Femur (tissue), 1 donor: ENCODE measurements at regions not wholly inside any gene's neighbourhood (a gene's known extent, or its start where the extent isn't known, plus 50 kb on each side); places are given as distances from the start of the nearest gene placed in this dataset.
"Not testable (repeated sequence)": the region's sequence is repeated elsewhere in the genome, so short reads cannot be mapped to it uniquely, and the experiment has no call there.

Experiments used
- DNase-seq: peaks from one replicate; pipeline ENCODE4 v3.0.0-alpha.2; 2017

DNA sequence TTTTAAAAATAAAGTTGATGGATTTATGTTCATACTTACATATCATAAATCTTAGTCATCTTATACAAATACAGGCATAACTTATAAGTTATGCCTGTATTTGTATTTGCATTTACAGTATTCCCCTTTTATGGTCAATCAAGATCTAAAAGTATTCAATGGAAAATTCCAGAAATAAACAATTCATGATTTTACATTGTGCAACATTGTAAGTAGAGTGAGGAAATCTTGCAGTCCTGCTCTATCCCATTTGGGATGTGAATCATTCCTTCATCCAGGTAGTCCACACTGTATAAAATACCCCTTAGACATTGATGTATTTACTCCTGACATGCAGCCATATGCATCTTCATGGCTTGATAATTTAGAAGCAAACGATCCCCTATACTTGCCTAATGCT lies 795.3 kb downstream of the SLITRK1 start:
- DNase-seq = no peak

GRCh38 chr13:83086088-83086487 lies 796.2 kb downstream of the SLITRK1 start:
- DNase-seq = no peak

DNA sequence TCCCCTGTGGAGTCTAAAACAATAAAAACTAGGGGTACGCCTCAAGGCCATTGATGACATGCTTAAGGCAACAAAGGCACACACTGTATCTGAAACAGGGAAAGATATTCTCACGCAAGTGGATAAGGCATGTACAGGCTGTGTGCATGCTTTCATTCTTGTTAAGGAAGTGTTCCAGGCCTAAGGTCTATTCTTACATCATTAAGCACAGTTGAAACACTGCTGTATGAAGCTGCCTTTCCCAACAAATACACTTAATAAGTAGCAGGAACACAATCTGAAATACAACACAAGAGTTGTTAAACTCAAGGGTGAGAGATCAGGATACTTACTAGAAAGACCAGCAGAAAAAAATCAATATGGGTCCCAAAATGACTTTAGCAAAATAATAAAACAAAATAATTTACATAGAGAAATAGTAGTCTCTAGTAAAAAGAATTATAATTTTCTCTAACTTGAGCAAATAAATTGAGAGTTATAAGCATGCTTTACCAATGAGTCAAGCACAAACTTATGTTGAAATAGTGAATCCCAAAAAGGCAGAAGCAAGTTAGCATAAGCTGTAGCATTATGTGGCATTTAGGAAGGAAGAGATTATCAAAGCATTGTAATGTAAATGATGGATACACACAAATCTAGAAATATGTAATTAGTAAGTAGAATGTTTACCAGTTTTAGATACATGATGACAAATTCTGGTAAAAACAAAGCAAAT lies 796.9 kb downstream of the SLITRK1 start:
- DNase-seq = no peak

DNA sequence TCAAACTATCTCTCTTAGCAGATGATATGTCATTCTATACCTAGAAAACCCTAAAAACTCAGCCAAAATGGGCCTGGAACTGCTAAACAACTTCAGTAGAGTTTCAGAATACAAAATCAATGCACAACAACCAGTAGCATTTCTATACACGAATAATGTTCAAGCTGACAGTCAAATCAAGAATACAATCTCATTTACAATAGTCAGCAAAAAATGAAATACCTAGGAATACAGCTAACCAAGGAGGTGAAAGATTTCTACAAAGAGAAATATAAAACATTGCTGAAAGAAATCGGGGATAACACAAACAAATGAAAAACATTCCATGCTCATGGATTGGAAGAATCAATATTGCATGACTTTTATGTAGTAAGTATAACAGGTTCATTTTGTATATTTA lies 804.8 kb downstream of the SLITRK1 start:
- DNase-seq = no peak

DNA sequence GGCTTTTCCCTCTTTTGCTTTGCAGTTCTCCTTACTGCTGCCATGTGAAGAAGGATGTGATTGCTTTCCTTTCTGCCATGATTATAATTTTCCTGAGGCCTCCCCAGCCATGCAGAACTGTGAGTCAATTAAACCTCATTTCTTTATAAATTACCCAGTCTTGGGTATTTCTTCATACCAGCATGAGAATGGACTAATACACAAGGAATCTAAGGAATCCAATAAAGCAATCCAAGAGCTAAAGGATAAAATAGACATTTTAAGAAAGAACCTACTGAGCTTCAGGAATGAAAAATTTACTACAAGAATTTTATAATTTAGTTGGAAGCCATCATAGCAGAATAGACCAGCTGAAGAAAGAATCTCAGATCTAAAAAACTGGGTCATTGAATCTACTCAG lies 808.3 kb downstream of the SLITRK1 start:
- not testable (repeated sequence) for DNase-seq

DNA sequence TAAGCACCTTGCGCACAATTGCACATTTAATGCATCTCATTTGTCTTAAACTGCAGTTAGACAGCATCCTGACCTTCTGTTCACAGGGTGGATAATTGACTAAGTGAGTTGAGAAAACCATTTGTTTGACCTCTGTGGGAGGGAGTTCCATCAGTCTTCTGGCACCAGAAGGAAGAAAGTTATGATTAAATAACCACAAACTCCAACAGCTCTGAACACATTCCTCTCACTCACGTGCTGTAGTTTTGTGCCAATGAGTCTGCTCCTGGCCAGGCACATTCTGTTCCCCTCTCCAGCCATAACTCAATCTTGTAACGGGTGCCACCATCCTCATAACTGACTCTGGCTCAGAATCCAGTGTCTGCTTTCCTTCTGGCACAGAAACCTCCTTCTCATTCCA lies 817.2 kb downstream of the SLITRK1 start:
- peak; percentile 73 for DNase-seq

DNA sequence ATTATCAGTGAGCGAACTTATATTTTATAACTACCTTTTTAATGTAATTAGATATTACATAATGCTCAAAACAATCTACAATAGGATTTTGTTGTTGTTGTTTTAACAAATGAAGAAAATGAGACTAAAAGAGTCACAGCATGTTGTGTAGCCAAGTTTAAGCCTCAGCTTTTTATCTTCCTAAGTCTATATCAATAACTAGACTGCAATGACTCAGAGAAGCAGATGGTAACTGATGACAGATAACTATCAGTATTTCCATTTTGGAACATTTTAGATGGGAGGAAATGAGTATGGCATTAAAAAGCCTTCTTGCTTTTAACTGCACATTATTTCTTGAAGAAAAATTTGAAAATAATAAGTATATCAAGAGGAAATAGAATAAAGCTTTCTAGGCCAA lies 825.2 kb downstream of the SLITRK1 start:
- no peak for DNase-seq

DNA sequence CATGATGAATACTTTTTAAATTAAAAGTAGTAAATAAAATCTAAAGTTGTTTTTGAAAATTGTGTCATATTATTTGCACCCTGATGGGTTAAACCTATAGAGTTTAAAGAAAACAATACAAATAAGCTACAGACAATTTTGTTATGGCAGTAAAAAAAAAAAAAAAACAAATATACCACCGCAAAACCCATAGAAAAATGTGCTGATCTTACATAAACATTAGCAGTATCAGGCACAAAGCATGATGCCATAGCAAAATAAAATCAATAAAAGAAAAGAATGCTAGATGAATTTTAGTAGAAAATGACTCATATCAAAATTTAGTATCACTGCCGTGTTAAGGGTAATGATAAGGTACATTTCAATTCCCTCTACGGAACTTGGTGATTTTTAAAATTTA lies 826.0 kb downstream of the SLITRK1 start:
- DNase-seq = no peak

GRCh38 chr13:83048419-83048818 lies 833.9 kb downstream of the SLITRK1 start:
- DNase-seq = no peak

- no peak for DNase-seq
Measured at GRCh38 chr13:83024955-83025594, 857.2 kb downstream of the SLITRK1 start.

DNA sequence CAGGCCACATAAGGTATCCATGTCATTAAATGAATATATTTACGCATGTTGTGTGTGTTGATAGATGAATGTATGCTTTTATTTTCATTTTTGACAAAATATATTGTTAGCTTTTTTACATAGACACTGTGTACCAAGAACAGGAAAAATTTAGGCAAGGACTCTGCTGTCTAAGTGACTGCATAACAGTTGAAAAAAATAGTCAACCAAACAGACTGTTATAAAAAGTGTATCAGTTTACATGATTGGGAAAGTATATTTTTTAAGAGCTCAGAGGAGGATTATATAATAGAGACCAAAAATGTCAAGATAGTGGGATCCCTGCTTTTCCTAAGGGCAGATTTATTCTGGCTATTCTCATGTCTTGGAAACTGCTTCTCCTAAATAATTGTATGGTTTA lies 858.0 kb downstream of the SLITRK1 start:
- no peak for DNase-seq

DNA sequence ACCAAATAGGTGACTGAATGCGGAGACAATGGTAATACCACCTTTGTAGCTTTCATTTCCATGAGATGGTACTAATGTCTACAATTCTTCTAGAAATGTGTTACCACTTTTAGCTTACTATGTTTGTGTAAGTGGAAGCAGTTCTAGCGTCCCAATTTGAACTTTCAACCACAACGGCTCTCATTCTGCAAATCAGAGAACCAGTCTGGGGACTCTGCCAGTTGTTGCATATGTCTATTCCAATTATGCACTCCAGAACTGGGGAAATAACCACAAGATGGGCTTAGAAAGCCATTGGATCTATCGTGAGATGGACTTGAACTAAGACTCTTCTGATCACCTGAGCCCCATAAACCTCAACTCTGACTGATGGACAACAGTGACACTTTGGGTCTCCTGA lies 862.3 kb downstream of the SLITRK1 start:
- DNase-seq = no peak

DNA sequence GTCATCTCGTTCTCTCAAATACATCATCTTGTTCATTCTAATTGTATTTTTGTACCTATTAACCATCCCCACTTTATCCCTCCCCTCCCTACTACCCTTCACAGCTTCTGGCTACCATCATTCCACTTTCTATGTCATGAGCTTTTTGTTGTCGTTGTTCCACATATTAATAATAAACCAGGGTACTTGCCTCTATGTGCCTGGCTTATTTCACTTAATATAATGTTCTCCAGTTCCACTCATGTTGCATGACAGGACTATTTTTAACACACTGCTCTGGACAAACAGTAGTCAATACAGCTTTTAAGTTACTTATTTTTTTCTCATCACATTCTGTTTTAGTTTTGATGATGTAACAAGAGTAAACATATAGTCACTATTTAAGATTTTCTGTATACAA lies 872.3 kb downstream of the SLITRK1 start:
- DNase-seq = no peak

GRCh38 chr13:83008212-83008929 lies 873.9 kb downstream of the SLITRK1 start:
- no peak for DNase-seq

GRCh38 chr13:83007226-83007625 lies 875.0 kb downstream of the SLITRK1 start:
- no peak for DNase-seq

DNA sequence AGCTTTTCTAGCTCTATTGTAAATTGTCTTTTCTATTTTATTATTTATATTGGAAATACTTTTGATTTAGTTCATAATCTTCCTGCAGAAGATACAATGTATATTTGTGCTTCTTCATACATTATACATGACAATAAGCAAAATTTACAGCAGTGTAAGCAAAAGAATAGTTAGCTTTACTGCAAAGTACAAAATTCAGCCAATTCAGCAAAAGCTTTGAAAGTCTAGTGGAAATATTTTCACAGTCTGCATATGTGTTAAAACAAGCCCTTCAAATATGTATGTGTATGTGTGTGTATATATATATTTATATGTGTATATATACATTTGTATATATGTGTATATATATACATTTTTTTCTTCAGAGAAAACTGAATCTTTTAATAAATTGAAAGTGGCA lies 879.1 kb downstream of the SLITRK1 start:
- no peak for DNase-seq

GRCh38 chr13:82993417-82993816 lies 888.9 kb downstream of the SLITRK1 start:
- DNase-seq = no peak

DNA sequence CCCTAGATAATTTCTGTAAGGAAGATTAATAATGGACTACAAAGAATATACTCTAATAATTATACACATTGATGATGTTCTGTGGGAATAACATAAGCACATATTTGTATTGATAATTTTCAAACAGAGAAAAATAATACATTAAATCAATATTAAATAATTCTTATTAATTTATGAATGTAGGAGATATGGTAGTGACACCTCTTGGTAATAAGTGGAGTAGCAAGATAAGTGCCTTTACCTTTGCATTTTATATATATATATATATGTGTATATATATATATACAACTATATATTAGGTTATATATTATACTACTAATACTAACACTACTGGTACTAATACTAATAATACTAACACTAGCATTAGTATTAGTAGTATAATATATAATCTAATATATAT lies 905.8 kb downstream of the SLITRK1 start:
- no peak for DNase-seq

- DNase-seq = no peak
Measured at GRCh38 chr13:82963226-82964099, 918.8 kb downstream of the SLITRK1 start.

DNA sequence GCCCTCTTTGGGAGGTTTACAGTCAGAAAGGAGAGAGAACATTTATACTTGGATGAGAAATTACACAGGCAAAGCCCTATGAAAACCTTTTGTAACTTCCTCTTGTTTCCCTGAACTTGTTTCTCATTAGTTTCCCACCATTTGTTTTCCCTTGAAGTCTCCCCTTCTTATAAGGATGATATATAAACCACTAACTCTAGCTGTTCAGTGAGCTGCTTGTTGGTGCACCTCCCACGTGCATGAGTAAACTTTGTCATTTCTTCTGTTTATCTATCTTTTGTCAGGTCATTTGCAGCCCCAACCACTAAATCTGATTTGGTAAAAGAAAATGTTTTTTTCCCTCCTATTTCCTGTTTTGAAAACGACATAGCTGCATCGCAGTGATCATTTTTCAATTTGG lies 919.9 kb downstream of the SLITRK1 start:
- no peak for DNase-seq

DNA sequence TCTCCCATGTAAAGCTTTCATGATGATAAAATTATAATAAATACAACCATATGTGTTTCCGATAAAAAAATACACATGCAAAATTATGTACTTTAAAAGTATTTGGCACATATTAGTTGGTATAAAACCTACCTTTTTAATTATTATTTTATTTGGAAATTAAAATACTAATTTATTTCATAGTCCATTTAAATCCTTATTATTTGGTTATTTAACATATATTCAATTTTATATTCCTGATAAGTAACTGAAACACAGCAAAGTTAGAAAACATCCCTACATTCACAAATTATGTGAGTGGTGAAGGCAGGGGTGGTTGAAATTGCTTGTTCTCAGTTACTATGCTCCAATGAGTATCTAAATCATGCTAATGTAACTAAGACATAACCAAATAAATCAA lies 920.5 kb downstream of the SLITRK1 start:
- no peak for DNase-seq

DNA sequence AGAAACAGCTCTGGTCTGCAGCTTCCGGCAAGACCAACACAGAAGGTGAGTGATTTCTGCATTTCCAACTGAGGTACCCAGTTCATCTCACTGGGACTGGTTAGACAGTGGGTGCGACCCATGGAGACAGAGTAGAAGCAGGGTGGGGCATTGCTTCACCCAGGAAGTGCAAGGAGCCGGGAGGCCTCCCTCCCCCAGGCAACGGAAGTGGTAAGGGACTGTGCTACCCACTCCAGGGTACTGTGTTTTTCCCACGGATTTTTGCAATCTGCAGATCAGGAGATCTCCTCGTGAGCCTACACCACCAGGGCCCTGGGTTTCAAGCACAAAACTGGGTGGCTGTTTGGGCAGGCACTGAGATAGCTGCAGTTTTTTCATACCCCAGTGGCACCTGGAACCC lies 929.9 kb downstream of the SLITRK1 start:
- not testable (repeated sequence) for DNase-seq

GRCh38 chr13:82947683-82948082 lies 934.6 kb downstream of the SLITRK1 start:
- no peak for DNase-seq
